Activated T-helper 2 cell treated with anti-CD3 and anti-CD28 coated beads, Interferon-gamma antibody, Interleukin-2, Interleukin-4, amounts not matched to agents 10 μg/mL and 5 μg/mL and 100 μg/mL, durations not matched to agents 14 hours and 24 hours and 36 hours (primary cell): ENCODE measurements at regions not wholly inside any gene's neighbourhood (a gene's known extent, or its start where the extent isn't known, plus 50 kb on each side); places are given as distances from the start of the nearest gene placed in this dataset.
"Not testable (repeated sequence)": the region's sequence is repeated elsewhere in the genome, so short reads cannot be mapped to it uniquely, and the experiment has no call there.

Experiments used
- DNase-seq: peaks from one replicate; pipeline ENCODE4 v3.0.0; 2021; ENCODE audit warnings: low spot score
- H3K27ac Mint-ChIP-seq: one replicate; pipeline ENCODE4 v1.8.0; 2021; ENCODE audit warnings: mixed read lengths
- H3K27me3 Mint-ChIP-seq: one replicate; pipeline ENCODE4 v1.8.0; 2021; ENCODE audit warnings: low read depth, mixed read lengths
- H3K36me3 Mint-ChIP-seq: one replicate; pipeline ENCODE4 v1.8.0; 2021; ENCODE audit warnings: low read depth, mixed read lengths
- H3K4me1 Mint-ChIP-seq: one replicate; pipeline ENCODE4 v1.8.0; 2021; ENCODE audit warnings: low read depth, mixed read lengths
- H3K4me3 Mint-ChIP-seq: one replicate; pipeline ENCODE4 v1.8.0; 2021; ENCODE audit warnings: low read depth, mild to moderate bottlenecking, moderate library complexity, mixed read lengths
- H3K9me3 Mint-ChIP-seq: one replicate; pipeline ENCODE4 v1.8.0; 2021; ENCODE audit warnings: mixed read lengths
- intact Hi-C: fragments of 100-400 bp; cut with micrococcal nuclease; formaldehyde crosslinking; loops from one replicate; pipeline ENCODE4 v1.15.1; 2023

GRCh38 chr9:23044549-23044948 is 597.9 kb downstream of the DMRTA1 start:
- no peak overlapping the region for H3K4me3 Mint-ChIP-seq
- intact Hi-C loops: no loop called here
- H3K36me3 Mint-ChIP-seq: no peaks in the 10 kb centered on the region
- H3K9me3 Mint-ChIP-seq: peaks cover 43% of the 10 kb centered on the region
- no peak overlapping the region for H3K27ac Mint-ChIP-seq
- no peaks in the 10 kb centered on the region for H3K4me1 Mint-ChIP-seq
- DNase-seq: no peak
- H3K27me3 Mint-ChIP-seq: no peaks in the 10 kb centered on the region

GRCh38 chr9:23046026-23046425 is 599.4 kb downstream of the DMRTA1 start:
- intact Hi-C loops, DNase-seq, H3K27ac Mint-ChIP-seq, H3K4me3 Mint-ChIP-seq, H3K36me3 Mint-ChIP-seq, H3K27me3 Mint-ChIP-seq, H3K4me1 Mint-ChIP-seq: not testable (repeated sequence)
- H3K9me3 Mint-ChIP-seq: peaks cover 50% of the 10 kb centered on the region

GRCh38 chr9:23050548-23050947 is 603.9 kb downstream of the DMRTA1 start:
- Mint-ChIP-seq H3K9me3 (peaks cover 41% of the 10 kb centered on the region), H3K4me3 (no peak overlapping the region), H3K36me3 (no peaks in the 10 kb centered on the region), H3K27me3 (no peaks in the 10 kb centered on the region), H3K27ac (no peak overlapping the region), H3K4me1 (no peaks in the 10 kb centered on the region)
- DNase-seq: no peak
- intact Hi-C loops: no loop called here

GRCh38 chr9:23073136-23073535 is 626.5 kb downstream of the DMRTA1 start:
- peaks cover 14% of the 10 kb centered on the region for H3K9me3 Mint-ChIP-seq
- intact Hi-C loops: no loop called here

GRCh38 chr9:23079798-23080197 is 633.2 kb downstream of the DMRTA1 start:
- Mint-ChIP-seq H3K27ac (no peak overlapping the region), H3K4me1 (no peaks in the 10 kb centered on the region), H3K4me3 (no peak overlapping the region), H3K9me3 (peaks cover 37% of the 10 kb centered on the region), H3K27me3 (no peaks in the 10 kb centered on the region), H3K36me3 (no peaks in the 10 kb centered on the region)
- intact Hi-C loops: no loop called here
- DNase-seq: no peak

More at GRCh38 chr9:23073136-23073535, 626.5 kb downstream of the DMRTA1 start:
- no peak for DNase-seq
- no peaks in the 10 kb centered on the region for H3K36me3 Mint-ChIP-seq
- no peak overlapping the region for H3K4me3 Mint-ChIP-seq
- H3K27ac Mint-ChIP-seq: no peak overlapping the region
- H3K4me1 Mint-ChIP-seq: no peaks in the 10 kb centered on the region
- H3K27me3 Mint-ChIP-seq: no peaks in the 10 kb centered on the region

- DNase-seq: no peak
- no peaks in the 10 kb centered on the region for H3K27me3 Mint-ChIP-seq
- intact Hi-C loops: no loop called here
- no peaks in the 10 kb centered on the region for H3K36me3 Mint-ChIP-seq
- peaks cover 51% of the 10 kb centered on the region for H3K9me3 Mint-ChIP-seq
- no peak overlapping the region for H3K27ac Mint-ChIP-seq
- no peak overlapping the region for H3K4me3 Mint-ChIP-seq
- no peaks in the 10 kb centered on the region for H3K4me1 Mint-ChIP-seq
Observed at GRCh38 chr9:23081377-23081776, 634.8 kb downstream of the DMRTA1 start.

GRCh38 chr9:23088932-23089364 is 642.3 kb downstream of the DMRTA1 start:
- Mint-ChIP-seq H3K4me3 (no peak overlapping the region), H3K27me3 (no peaks in the 10 kb centered on the region), H3K36me3 (no peaks in the 10 kb centered on the region), H3K9me3 (peaks cover 30% of the 10 kb centered on the region), H3K27ac (no peak overlapping the region), H3K4me1 (no peaks in the 10 kb centered on the region)
- intact Hi-C loops: no loop called here
- DNase-seq: no peak

- no peaks in the 10 kb centered on the region for H3K36me3 Mint-ChIP-seq
- no peak for DNase-seq
- no peaks in the 10 kb centered on the region for H3K4me1 Mint-ChIP-seq
- no peak overlapping the region for H3K4me3 Mint-ChIP-seq
- no peaks in the 10 kb centered on the region for H3K27me3 Mint-ChIP-seq
- intact Hi-C loops: no loop called here
- H3K9me3 Mint-ChIP-seq: peaks cover 39% of the 10 kb centered on the region
- H3K27ac Mint-ChIP-seq: no peak overlapping the region
Observed at GRCh38 chr9:23117616-23118015, 671.0 kb downstream of the DMRTA1 start.

GRCh38 chr9:23120630-23121029 is 674.0 kb downstream of the DMRTA1 start:
- Mint-ChIP-seq H3K9me3 (peaks cover 32% of the 10 kb centered on the region), H3K27me3 (no peaks in the 10 kb centered on the region), H3K27ac (no peak overlapping the region), H3K4me1 (no peaks in the 10 kb centered on the region), H3K4me3 (no peak overlapping the region), H3K36me3 (no peaks in the 10 kb centered on the region)
- intact Hi-C loops: no loop called here
- DNase-seq: no peak

GRCh38 chr9:23123048-23123632 is 676.5 kb downstream of the DMRTA1 start:
- Mint-ChIP-seq H3K36me3 (no peaks in the 10 kb centered on the region), H3K4me1 (no peaks in the 10 kb centered on the region), H3K4me3 (no peak overlapping the region), H3K9me3 (peaks cover 29% of the 10 kb centered on the region), H3K27me3 (no peaks in the 10 kb centered on the region), H3K27ac (no peak overlapping the region)
- DNase-seq: no peak
- intact Hi-C loops: no loop called here

- Mint-ChIP-seq H3K27ac (no peak overlapping the region), H3K27me3 (no peaks in the 10 kb centered on the region), H3K36me3 (no peaks in the 10 kb centered on the region), H3K4me1 (no peaks in the 10 kb centered on the region), H3K4me3 (no peak overlapping the region), H3K9me3 (peaks cover 42% of the 10 kb centered on the region)
- intact Hi-C loops: no loop called here
- DNase-seq: no peak
Observed at GRCh38 chr9:23145467-23145866, 680.6 kb downstream of the ELAVL2 start.

- no peaks in the 10 kb centered on the region for H3K36me3 Mint-ChIP-seq
- no peaks in the 10 kb centered on the region for H3K4me1 Mint-ChIP-seq
- no peak for DNase-seq
- H3K27me3 Mint-ChIP-seq: no peaks in the 10 kb centered on the region
- H3K9me3 Mint-ChIP-seq: peaks cover 20% of the 10 kb centered on the region
- H3K27ac Mint-ChIP-seq: no peak overlapping the region
- intact Hi-C loops: no loop called here
- H3K4me3 Mint-ChIP-seq: no peak overlapping the region
Observed at GRCh38 chr9:23153058-23153457, 673.0 kb downstream of the ELAVL2 start.

- intact Hi-C loops: no loop called here
- Mint-ChIP-seq H3K4me1 (no peaks in the 10 kb centered on the region), H3K9me3 (peaks cover 43% of the 10 kb centered on the region), H3K4me3 (no peak overlapping the region), H3K36me3 (no peaks in the 10 kb centered on the region), H3K27me3 (no peaks in the 10 kb centered on the region), H3K27ac (no peak overlapping the region)
- DNase-seq: no peak
Observed at GRCh38 chr9:23160491-23160890, 665.5 kb downstream of the ELAVL2 start.

- H3K4me3 Mint-ChIP-seq: no peak overlapping the region
- no peaks in the 10 kb centered on the region for H3K27me3 Mint-ChIP-seq
- no peak for DNase-seq
- no peaks in the 10 kb centered on the region for H3K36me3 Mint-ChIP-seq
- no peaks in the 10 kb centered on the region for H3K4me1 Mint-ChIP-seq
- intact Hi-C loops: no loop called here
- peaks cover 48% of the 10 kb centered on the region for H3K9me3 Mint-ChIP-seq
- no peak overlapping the region for H3K27ac Mint-ChIP-seq
Observed at GRCh38 chr9:23160952-23161469, 665.0 kb downstream of the ELAVL2 start.
